IMR-90 (cell line): ENCODE measurements at regions not wholly inside any gene's neighbourhood (a gene's known extent, or its start where the extent isn't known, plus 50 kb on each side); places are given as distances from the start of the nearest gene placed in this dataset.

Experiments used
- CEBPB ChIP-seq: IDR thresholded peaks from 2 replicates; pipeline ENCODE4 v1.6.1; 2012; ENCODE audit warnings: low read depth, low read length, improper control_type of control experiment
- CTCF ChIP-seq: conservative IDR thresholded peaks from 2 replicates; pipeline ENCODE4 v1.5.1; 2012; ENCODE audit warnings: mild to moderate bottlenecking, low read depth, low read length, improper control_type of control experiment
- FOS ChIP-seq: fragments of 150-350 bp; IDR thresholded peaks from 2 replicates; pipeline ENCODE4 v1.6.1; 2016; ENCODE audit warnings: low read depth, low read length
- RCOR1 ChIP-seq: IDR thresholded peaks from 2 replicates; pipeline ENCODE4 v1.6.1; 2012; ENCODE audit warnings: mild to moderate bottlenecking, low read length, improper control_type of control experiment; ENCODE audit not compliant: insufficient replicate concordance

GRCh38 chr3:78275420-78275852 lies 1235.5 kb downstream of the ROBO2 start:
- TF ChIP-seq CEBPB = no peak
- TF ChIP-seq RCOR1 = no peak
- TF ChIP-seq CTCF = no peak
- no peak for TF ChIP-seq FOS
